ENCODE measurements at regions not wholly inside any gene's neighbourhood (a gene's known extent, or its start where the extent isn't known, plus 50 kb on each side); places are given as distances from the start of the nearest gene placed in this dataset.

- DNase-seq, result no peak
Measured at GRCh38 chr11:26777372-26777808, 55.5 kb upstream of the SLC5A12 start.

- no peak for DNase-seq
Measured at GRCh38 chr11:26778000-26778757, 56.3 kb upstream of the SLC5A12 start.

DNA sequence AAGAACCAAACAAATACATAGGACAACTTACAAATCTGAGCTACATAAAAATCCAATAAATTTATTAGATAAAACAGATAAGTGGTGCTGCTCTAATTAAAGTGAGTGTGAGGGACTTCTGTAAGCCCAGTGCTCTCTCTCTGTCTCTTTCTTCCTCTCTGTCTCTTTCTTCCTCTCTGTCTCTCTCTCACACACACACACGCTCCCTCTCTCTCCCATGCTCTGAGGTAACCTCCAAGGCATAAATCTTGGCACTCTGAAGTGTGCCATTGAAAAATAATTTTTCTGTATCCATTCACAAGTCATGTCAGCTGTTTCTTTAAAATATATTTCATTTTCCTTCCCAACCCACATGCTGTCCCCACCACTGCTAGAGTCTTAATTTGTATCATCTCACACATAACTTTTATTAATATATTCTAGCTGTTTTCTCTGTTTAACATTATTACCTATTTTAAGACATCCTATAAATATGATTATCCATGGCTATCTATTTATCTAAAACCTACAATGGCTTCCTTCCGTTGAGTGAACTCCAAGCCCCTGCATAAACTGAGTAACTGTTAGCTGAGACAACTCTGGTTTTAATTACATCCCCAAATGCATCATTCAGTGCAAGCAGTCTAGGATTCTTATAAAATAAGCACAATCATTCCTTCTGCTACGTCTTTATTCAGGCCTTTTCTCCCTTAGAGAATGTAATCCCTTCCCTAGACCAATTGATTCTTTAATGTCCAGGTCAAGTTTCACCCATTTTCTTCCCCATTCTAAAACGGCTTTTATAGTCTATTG, 57.4 kb upstream of the SLC5A12 start:
- DNase-seq, result no peak

- no peak for DNase-seq
Measured at GRCh38 chr11:26780376-26781085, 58.7 kb upstream of the SLC5A12 start.

GRCh38 chr11:26782220-26782965, 60.5 kb upstream of the SLC5A12 start:
- no peak for DNase-seq

- DNase-seq, result no peak
Measured at GRCh38 chr11:26783997-26784396, 62.1 kb upstream of the SLC5A12 start.

GRCh38 chr11:26790738-26791137, 68.9 kb upstream of the SLC5A12 start:
- no peak for DNase-seq

GRCh38 chr11:26792941-26793340, 71.1 kb upstream of the SLC5A12 start:
- DNase-seq, result no peak

DNA sequence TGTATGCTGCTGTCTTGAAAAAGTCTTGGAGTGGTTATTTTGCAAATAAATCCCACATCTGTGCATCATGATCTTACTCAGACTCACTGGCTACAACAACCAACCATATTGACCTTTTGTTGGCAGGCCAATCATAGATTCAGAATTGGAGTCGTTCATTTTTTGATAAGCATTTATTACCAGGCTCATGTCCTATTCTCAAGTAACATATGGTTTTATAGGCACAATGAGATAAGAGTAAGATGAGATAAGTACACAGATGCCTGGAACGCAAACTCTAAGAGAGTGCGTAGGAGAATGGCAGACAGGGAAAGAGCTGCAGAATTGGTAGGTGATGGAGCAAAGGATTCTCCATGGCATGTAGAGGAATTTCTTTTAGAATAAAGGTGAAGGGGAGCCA, 71.6 kb upstream of the SLC5A12 start:
- no peak for DNase-seq

DNA sequence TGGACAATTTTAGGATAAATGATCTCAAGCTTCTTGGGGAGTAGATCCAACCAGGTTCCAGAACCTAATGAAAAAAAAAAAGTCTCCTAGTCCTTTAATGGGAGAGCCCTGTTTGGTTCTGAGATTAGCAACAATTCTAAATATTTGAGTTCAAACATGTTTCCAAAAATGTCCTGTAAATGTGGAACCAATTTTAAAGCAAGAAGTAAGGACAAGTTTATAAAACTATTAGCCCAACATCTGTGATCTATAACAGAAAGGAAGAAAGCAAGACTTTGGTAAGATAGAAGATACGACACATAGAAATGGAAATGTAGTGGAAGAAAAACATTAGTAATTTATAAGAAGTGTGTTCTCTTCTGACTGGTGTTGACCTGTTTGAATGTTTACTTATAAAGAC, 79.7 kb upstream of the SLC5A12 start:
- no peak for DNase-seq

- no peak for DNase-seq
Measured at GRCh38 chr11:26805001-26805400, 83.1 kb upstream of the SLC5A12 start.

DNA sequence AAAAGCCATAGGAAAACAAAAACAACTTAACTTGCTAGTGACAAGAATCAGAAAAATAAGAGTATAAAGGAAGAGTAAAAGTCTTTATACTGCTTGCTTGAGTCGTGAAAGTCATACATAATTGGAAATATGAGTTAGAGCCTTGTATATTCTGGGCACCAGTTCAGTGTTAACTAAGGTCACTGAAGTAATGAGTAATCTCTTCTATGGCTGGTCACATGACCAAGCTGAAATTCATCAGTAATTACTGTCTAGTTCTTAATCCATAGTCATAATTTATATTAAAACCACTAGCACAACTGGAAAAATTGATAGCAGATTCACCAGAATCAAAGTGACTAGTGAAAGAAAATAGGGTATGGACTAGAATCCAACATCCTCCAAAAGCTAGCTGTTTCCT, 84.4 kb upstream of the SLC5A12 start:
- DNase-seq, result no peak

GRCh38 chr11:26820739-26821138, 98.9 kb upstream of the SLC5A12 start:
- no peak for DNase-seq

DNA sequence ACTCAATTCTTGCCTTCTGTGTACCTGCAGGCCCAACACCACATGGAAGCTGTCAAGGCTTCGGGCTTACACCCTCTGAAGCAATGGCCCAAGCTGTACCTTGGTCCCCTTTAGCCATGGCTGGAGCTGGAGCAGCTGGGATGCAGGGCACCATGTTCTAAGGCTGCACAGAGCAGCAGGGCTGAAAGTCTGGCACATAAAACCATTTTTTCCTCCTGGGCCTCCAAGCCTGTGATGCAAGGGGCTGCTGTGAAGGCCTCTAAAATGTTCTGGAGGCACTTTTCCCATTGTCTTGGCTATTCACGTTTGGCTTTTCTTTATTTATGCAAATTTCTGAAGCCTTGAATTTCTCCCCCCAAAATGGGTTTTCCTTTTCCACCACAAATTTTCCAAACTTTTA, 102.1 kb upstream of the SLC5A12 start:
- no peak for DNase-seq

DNA sequence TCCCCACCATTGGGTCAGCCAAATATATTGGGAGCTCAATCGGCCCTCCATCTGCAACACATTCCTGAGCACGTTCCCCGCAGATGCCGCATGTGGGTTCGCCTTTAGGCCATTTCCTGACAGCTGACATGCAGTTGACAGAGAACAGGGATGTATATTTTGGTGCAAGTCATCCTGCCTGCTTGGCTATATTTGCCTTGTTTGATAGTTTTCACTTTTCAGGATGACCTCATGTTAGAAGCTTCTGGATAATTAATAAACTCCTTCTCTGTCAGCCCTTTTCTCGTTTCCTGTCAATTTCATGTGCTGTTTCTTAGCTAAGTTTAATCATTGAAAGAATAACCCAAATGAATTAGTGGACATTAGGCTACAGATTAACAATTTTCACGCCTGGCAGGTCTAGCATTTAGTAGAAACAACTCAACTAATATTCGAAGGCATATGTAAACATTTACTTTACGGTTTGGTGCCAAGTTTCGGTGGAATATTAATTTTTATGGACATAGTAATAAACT, 105.8 kb upstream of the SLC5A12 start:
- no peak for DNase-seq

GRCh38 chr11:26828288-26828687, 106.4 kb upstream of the SLC5A12 start:
- no peak for DNase-seq

- DNase-seq, result no peak
Measured at GRCh38 chr11:26830218-26830617, 108.4 kb upstream of the SLC5A12 start.

- DNase-seq, result no peak
Measured at GRCh38 chr11:26830757-26831156, 108.9 kb upstream of the SLC5A12 start.

GRCh38 chr11:26834601-26835000, 112.7 kb upstream of the SLC5A12 start:
- no peak for DNase-seq

- DNase-seq, result no peak
Measured at GRCh38 chr11:26835611-26836010, 113.8 kb upstream of the SLC5A12 start.

GRCh38 chr11:26837154-26837553, 115.3 kb upstream of the SLC5A12 start:
- no peak for DNase-seq

GRCh38 chr11:26839911-26840698, 118.2 kb upstream of the SLC5A12 start:
- no peak for DNase-seq
